ENCODE measurements at regions not wholly inside any gene's neighbourhood (a gene's known extent, or its start where the extent isn't known, plus 50 kb on each side); places are given as distances from the start of the nearest gene placed in this dataset.

DNA sequence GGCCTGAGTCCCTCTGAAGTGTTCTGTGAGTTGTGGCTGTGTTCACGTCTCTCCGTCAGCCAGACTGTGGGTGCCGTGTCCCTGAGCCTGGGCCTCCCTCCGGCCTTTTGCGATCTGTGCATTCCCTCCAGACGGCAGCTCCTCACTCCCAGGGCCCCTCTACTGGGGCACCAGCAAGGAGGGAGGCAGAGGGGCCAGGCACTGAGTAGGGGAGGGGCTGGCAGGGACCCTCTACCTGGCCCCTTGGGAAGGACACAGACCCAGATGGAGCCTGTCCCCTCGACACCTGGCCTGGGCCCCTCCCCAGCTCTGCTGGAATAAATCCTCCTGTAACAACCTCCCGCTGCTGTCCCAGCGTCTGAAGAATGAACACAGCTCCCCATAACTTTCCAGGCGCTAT is 110.0 kb upstream of the NKX1-1 start:
- no peak for TF ChIP-seq POLR2AphosphoS5 (IDR thresholded peaks at IDR 0.05)
- TF ChIP-seq, protein P1, sequence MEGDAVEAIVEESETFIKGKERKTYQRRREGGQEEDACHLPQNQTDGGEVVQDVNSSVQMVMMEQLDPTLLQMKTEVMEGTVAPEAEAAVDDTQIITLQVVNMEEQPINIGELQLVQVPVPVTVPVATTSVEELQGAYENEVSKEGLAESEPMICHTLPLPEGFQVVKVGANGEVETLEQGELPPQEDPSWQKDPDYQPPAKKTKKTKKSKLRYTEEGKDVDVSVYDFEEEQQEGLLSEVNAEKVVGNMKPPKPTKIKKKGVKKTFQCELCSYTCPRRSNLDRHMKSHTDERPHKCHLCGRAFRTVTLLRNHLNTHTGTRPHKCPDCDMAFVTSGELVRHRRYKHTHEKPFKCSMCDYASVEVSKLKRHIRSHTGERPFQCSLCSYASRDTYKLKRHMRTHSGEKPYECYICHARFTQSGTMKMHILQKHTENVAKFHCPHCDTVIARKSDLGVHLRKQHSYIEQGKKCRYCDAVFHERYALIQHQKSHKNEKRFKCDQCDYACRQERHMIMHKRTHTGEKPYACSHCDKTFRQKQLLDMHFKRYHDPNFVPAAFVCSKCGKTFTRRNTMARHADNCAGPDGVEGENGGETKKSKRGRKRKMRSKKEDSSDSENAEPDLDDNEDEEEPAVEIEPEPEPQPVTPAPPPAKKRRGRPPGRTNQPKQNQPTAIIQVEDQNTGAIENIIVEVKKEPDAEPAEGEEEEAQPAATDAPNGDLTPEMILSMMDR (IDR thresholded peaks at IDR 0.05 in 8 of 11, conservative IDR thresholded peaks at IDR 0.05 in 3 of 11) = no peak
